GM12878 (cell line): ENCODE measurements at regions not wholly inside any gene's neighbourhood (a gene's known extent, or its start where the extent isn't known, plus 50 kb on each side); places are given as distances from the start of the nearest gene placed in this dataset.

Source experiments
- ATAC-seq: fragments of 200-7000 bp; cut with Tn5 transposase; 3 replicates; pipeline ENCODE4 v1.9.1; 2020; ENCODE audit warnings: mild to moderate bottlenecking, moderate library complexity
- BruUV-seq: library from RNA; stranded (reverse); fragments of 400-500 nt; replicated peaks from 2 replicates; lab custom pipeline; 2021; lab: Mats Ljungman, UMichigan
- CTCF ChIA-PET: fragments of 300-600 bp; sonication (Branson Sonifier 250); formaldehyde crosslinking; extraction: SDS; loops from one replicate; lab custom pipeline; 2021; ENCODE audit warnings: inconsistent platforms; lab: Yijun Ruan, JAX
- POLR2A ChIA-PET: fragments of 350-600 bp; formaldehyde crosslinking; extraction: SDS; loops from one replicate; lab custom pipeline; 2021; ENCODE audit warnings: inconsistent platforms; lab: Charles Lee
- RAD21 ChIA-PET: fragments of 300-600 bp; sonication (Branson Sonifier 250); formaldehyde crosslinking; loops from one replicate; lab custom pipeline; 2023; ENCODE audit warnings: antibody characterized with exemption; ENCODE audit not compliant: unreplicated experiment; lab: Charles Lee
- SMC1A ChIA-PET: fragments of 300-600 bp; sonication (Branson Sonifier 250); formaldehyde crosslinking; loops from one replicate; lab custom pipeline; 2023; ENCODE audit not compliant: unreplicated experiment, uncharacterized antibody; lab: Charles Lee
- DNase-seq: peaks from one replicate; pipeline ENCODE4 v3.0.0-alpha.2; 2011; ENCODE audit warnings: low read depth, low spot score
- FAIRE-seq: peaks from 3 replicates; lab custom pipeline; 2011; peaks lifted over from hg19 to GRCh38; lab: Jason Lieb, UNC
- H2AFZ ChIP-seq: 2 replicates; pipeline ENCODE4 v1.6.0; 2011; ENCODE audit warnings: low read depth, low read length, control low read depth; ENCODE audit not compliant: control insufficient read depth
- H3K27ac ChIP-seq: 2 replicates; pipeline ENCODE4 v1.5.1; 2011; ENCODE audit warnings: control low read depth; ENCODE audit not compliant: control insufficient read depth, insufficient read depth
- H3K27me3 ChIP-seq, 2 experiments: replicated peaks in 1 of 2; 2 replicates each; pipeline versions ENCODE4 v1.6.0 to v1.6.1; 2011; ENCODE audit warnings: low read length in 1 of 2; ENCODE audit not compliant: control insufficient read depth in 2 of 2, insufficient read depth in 2 of 2
- H3K36me3 ChIP-seq, 2 experiments: 2 replicates each; pipeline ENCODE4 v1.5.1; 2011; ENCODE audit warnings: low read length in 1 of 2; ENCODE audit not compliant: control insufficient read depth in 2 of 2, insufficient read depth in 2 of 2
- H3K4me1 ChIP-seq: 2 replicates; pipeline ENCODE4 v1.6.1; 2011; ENCODE audit warnings: mild to moderate bottlenecking, low read length, moderate library complexity, mixed read lengths; ENCODE audit not compliant: control insufficient read depth, insufficient read depth
- H3K4me2 ChIP-seq: 2 replicates; pipeline ENCODE4 v1.6.0; 2011; ENCODE audit warnings: control low read depth; ENCODE audit not compliant: control insufficient read depth, insufficient read depth
- H3K4me3 ChIP-seq: fragments of 200-600 bp; sonication (generic); 2 replicates; pipeline ENCODE4 v1.5.1; 2016
- H3K79me2 ChIP-seq: 2 replicates; pipeline ENCODE4 v1.6.0; 2011; ENCODE audit warnings: low read length; ENCODE audit not compliant: control insufficient read depth, insufficient read depth
- H3K9ac ChIP-seq: 2 replicates; pipeline ENCODE4 v1.8.0; 2011; ENCODE audit warnings: low read length, control low read depth, mixed read lengths; ENCODE audit not compliant: control insufficient read depth, insufficient read depth
- H3K9me3 ChIP-seq: replicated peaks from 3 replicates; pipeline ENCODE4 v1.5.1; 2011; ENCODE audit warnings: mild to moderate bottlenecking, low read length; ENCODE audit not compliant: control insufficient read depth, insufficient read depth
- H4K20me1 ChIP-seq: 2 replicates; pipeline ENCODE4 v1.6.0; 2011; ENCODE audit not compliant: control insufficient read depth, insufficient read depth
- BCL11A ChIP-seq: IDR thresholded peaks from 2 replicates; pipeline ENCODE4 v1.6.1; 2011; ENCODE audit warnings: low read depth, low read length
- CEBPB ChIP-seq, 2 experiments: fragments of 150-350 bp in 1 of 2; IDR thresholded peaks; 2 replicates each; pipeline ENCODE4 v1.6.1; 2012 to 2014; ENCODE audit warnings: low read depth in 2 of 2, low read length in 2 of 2, borderline replicate concordance in 1 of 2, inconsistent platforms in 1 of 2
- HCFC1 ChIP-seq: fragments of 150-350 bp; IDR thresholded peaks from 2 replicates; pipeline ENCODE4 v1.6.1; 2014; ENCODE audit warnings: low read length
- IKZF1 ChIP-seq: fragments of 450-650 bp; conservative IDR thresholded peaks from 2 replicates; pipeline ENCODE4 v1.6.1; 2017; ENCODE audit warnings: antibody characterized with exemption, mild to moderate bottlenecking
- NFXL1 ChIP-seq: fragments of 450-650 bp; IDR thresholded peaks from 2 replicates; pipeline ENCODE4 v1.6.1; 2017; ENCODE audit warnings: antibody characterized with exemption, mild to moderate bottlenecking, borderline replicate concordance
- NR2F1 ChIP-seq: fragments of 450-650 bp; conservative IDR thresholded peaks from 2 replicates; pipeline ENCODE4 v1.6.1; 2017; ENCODE audit warnings: mild to moderate bottlenecking
- PBX3 ChIP-seq: IDR thresholded peaks from 2 replicates; pipeline ENCODE4 v1.6.1; 2011; ENCODE audit warnings: mild to moderate bottlenecking, low read depth, low read length, moderate library complexity; ENCODE audit not compliant: insufficient replicate concordance
- RAD21 ChIP-seq: IDR thresholded peaks from 2 replicates; pipeline ENCODE4 v1.6.1; 2011; ENCODE audit warnings: mild to moderate bottlenecking, low read depth, low read length, moderate library complexity; ENCODE audit not compliant: insufficient read depth
- RBBP5 ChIP-seq: fragments of 200-600 bp; sonication (generic); conservative IDR thresholded peaks from 2 replicates; pipeline ENCODE4 v1.6.1; 2016
- SIN3A ChIP-seq: IDR thresholded peaks from 2 replicates; pipeline ENCODE4 v1.6.1; 2012; ENCODE audit warnings: low read depth, low read length, improper control_type of control experiment
- TAF1 ChIP-seq: IDR thresholded peaks from 2 replicates; pipeline ENCODE4 v1.6.1; 2011; ENCODE audit warnings: mild to moderate bottlenecking, low read depth, low read length, borderline replicate concordance
- TBL1XR1 ChIP-seq: IDR thresholded peaks from 2 replicates; pipeline ENCODE4 v1.6.1; 2012; ENCODE audit warnings: low read depth, low read length, improper control_type of control experiment
- YY1 ChIP-seq: IDR thresholded peaks from 2 replicates; pipeline ENCODE4 v1.6.1; 2011; ENCODE audit warnings: low read depth, mild to moderate bottlenecking, low read length
- WGBS: methylation state at CpG from one replicate; pipeline ENCODE4 v1.1.6; 2016; ENCODE audit warnings: low lambda C conversion rate; ENCODE audit not compliant: insufficient replicate concordance, insufficient coverage; ENCODE audit errors: missing lambda C conversion rate; 5-methylcytosine and 5-hydroxymethylcytosine counted together
- in situ Hi-C: fragments of 300-500 bp; cut with MboI; formaldehyde crosslinking; loops from 9 replicates; pipeline ENCODE4 v1.14.3; 2018; ENCODE audit warnings: mixed read lengths
- intact Hi-C: fragments of 100-400 bp; cut with micrococcal nuclease; formaldehyde crosslinking; loops from one replicate; pipeline ENCODE4 v1.14.2; 2022; ENCODE audit not compliant: unreplicated experiment

GRCh38 chr6:44514085-44514484 is 126.6 kb downstream of the CDC5L start:
- 30% methylated on average over 2 of the region's 2 CpGs for WGBS
- DNase-seq: no peak
- no peaks in the 10 kb centered on the region for H3K36me3 ChIP-seq
- POLR2A ChIA-PET: no interaction called here
- H2AFZ ChIP-seq: no peak overlapping the region
- H3K4me3 ChIP-seq: no peak overlapping the region
- no peak for ATAC-seq
- FAIRE-seq: no peak
- TF ChIP-seq YY1 (no peak), NR2F1 (no peak), PBX3 (no peak), SIN3A (no peak), RBBP5 (no peak), BCL11A (no peak), TBL1XR1 (no peak), CEBPB (IDR thresholded peaks at IDR 0.05; ENCODE audit: borderline replicate concordance in 1 of 2, low read depth in 2 of 2, low read length in 2 of 2) (no peak), IKZF1 (no peak), TAF1 (no peak), NFXL1 (no peak), RAD21 (no peak), HCFC1 (no peak)
- H3K4me1 ChIP-seq: no peaks in the 10 kb centered on the region
- BruUV-seq: no TSS peak
- RAD21 ChIA-PET: no interaction called here
- no peaks in the 10 kb centered on the region for H3K27me3 ChIP-seq
- H3K9me3 ChIP-seq: no peaks in the 10 kb centered on the region
- intact Hi-C loops (no loop called here), in situ Hi-C loops (no loop called here)
- no peak overlapping the region for H3K4me2 ChIP-seq
- H3K9ac ChIP-seq: no peak overlapping the region
- SMC1A ChIA-PET: no interaction called here
- no peaks in the 10 kb centered on the region for H4K20me1 ChIP-seq
- CTCF ChIA-PET: interaction anchor here (0.6 kb wide), 1 partner anchor 1849 kb away, joined by 4 read pairs; no protein-coding TSS in a partner anchor
- no peak overlapping the region for H3K27ac ChIP-seq
- H3K79me2 ChIP-seq: no peaks in the 10 kb centered on the region
